Stimulated activated CD4-positive, alpha-beta T cell treated with anti-CD3 and anti-CD28 coated beads, TNF-alpha, amount 100 ng/mL, for 1 hour (primary cell): ENCODE measurements at regions not wholly inside any gene's neighbourhood (a gene's known extent, or its start where the extent isn't known, plus 50 kb on each side); places are given as distances from the start of the nearest gene placed in this dataset.
A peak's percentile ranks its signal among the peaks of the same experiment; 100 is the strongest.
"Not testable (repeated sequence)": the region's sequence is repeated elsewhere in the genome, so short reads cannot be mapped to it uniquely, and the experiment has no call there.

ENCODE experiments used
- DNase-seq, 3 donors: peaks; one replicate each; pipeline ENCODE4 v3.0.0-alpha.2; 2020; ENCODE audit warnings: low read depth in 3 of 3, low spot score in 1 of 3

DNA sequence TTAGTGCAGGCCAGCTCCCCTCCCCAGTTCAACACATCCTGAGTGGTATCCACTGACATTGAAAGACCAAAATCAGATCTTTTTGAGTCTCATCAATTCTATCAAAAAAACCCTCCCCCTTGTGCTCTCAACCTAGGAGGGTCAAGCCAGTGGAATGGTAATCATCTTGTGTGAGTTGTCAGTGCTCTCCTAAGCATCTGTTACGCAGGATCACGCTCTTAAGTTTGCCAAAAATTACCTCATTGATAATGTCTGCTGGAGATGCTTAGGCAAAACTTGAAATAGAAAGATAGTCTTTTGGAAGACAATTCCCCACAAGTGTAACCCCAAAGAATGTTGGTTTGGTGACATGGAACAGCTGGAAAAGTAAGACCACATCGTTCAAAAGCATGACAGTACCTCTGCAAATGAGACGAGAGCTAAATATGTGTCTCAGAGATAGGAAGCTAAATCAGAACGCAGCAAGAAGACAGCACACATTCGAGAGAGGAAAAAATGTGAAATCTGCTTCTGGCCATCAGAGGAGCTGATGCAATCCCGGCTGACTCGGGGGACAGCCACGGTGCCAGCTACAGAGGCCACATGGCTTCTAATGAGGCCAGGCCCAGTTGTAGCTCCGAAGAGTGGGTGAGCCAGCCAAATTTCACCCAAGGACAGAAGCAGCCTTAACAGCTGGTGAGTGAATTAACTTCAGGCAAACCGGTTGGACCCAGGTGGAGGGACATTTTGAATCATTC lies 753.9 kb downstream of the RNF144A start:
- no peak for DNase-seq

DNA sequence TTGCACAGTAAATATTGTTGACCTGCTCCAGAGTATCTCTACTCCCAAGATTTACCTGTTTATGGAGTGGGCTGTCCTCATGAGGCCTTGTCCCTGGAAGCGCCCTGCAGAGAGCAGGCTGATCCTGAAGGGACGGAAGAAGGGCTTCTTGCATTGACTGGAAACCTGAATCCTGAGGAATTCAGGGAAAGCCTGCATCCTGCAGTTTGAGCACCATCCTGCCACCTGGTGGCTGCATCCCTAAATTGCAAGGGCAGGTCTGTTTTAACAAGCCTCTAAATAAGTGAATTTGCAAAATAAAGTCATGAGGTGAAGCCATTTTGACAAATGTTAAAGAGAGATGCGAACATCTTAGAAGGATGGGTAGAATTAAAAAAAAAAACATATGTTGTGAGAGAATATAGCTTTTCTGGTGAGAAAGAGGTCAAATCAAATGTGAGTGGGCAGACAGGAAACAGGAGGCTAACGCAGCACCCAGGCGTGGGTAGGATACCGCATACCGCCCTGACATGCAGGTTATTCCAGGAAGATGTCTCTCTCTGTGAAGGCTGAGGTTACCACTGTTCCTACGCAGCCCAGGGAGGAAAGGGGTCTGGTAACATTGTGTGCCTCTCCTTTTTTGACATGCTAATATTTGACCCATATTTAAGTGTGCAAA lies 754.9 kb downstream of the RNF144A start:
- DNase-seq, result peak in 1 of 3 donors; percentile 28

DNA sequence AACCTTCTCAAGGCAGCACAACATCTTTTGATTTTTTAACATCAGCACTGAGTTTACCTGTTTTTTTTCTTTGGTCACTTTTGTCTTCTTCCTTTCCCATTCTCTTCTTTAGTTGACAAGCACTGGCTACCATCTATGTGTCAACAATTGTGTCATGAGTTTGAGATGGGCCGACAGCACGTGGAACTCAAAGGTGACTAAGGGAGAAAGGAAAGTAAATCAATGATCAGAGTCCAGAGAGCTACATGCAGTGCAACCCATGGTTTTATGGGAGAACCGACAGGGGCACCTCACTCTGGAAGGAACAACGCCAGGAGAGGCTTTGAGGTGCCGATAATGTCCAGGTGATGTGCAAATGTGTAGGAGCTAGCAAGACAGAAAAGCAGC lies 755.5 kb downstream of the RNF144A start:
- no peak for DNase-seq

DNA sequence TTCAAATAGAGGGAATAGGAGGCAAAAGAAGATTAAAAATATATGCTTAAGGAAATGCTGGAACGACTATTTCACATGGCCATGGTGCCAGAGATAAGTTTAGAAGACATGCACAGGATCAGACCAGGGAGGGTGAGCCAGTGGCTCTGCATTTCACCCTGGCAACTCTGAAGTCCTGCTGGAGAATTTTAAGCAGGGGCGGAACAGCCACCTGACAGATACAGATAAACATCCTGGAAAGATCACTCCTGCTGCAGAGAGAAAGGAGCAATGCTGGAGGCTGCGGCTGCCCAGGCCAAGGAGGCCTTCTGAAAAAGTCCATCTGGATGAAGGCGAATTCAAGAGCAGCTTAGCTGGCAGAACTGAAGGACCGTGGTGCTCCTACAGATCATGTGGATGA lies 755.9 kb downstream of the RNF144A start:
- DNase-seq, result no peak

DNA sequence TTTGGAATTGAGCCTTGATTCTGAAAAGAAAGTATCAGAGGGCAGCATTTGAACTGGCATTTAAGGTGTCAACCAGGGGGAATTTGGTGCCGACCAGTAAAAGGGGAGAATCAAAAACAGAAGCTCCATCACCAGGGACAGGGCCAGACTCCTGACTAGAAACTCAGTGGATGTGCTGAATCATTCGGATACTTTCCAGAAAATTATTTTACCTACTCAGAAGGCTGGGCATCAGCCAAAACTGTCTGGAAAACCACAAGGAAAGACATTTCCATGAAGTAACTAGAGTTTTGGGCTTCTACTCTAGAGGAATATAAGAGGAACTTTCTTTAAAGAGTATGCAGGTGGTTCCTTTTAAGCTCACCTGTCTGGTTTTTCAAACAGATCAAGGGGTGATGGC lies 756.6 kb downstream of the RNF144A start:
- no peak for DNase-seq

DNA sequence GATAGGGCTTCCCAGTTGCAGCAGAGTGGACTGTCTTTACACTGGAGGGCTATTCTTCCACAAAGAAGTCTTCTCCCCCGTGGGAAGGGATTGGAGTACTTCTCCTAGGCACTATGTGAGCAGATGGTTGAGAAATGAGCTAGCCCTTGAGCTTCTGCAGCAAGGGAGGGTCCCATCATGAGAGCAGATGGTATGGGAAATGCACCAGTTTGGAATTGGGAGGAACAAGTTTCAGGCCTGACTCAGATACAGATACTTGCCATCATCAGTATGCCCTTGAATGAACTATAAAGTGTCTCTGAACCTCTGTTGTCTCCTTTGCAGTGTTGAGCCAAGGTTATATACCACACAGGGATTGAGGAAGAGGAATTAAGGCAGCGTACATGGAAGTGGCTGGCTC lies 757.4 kb downstream of the RNF144A start:
- DNase-seq, result no peak

DNA sequence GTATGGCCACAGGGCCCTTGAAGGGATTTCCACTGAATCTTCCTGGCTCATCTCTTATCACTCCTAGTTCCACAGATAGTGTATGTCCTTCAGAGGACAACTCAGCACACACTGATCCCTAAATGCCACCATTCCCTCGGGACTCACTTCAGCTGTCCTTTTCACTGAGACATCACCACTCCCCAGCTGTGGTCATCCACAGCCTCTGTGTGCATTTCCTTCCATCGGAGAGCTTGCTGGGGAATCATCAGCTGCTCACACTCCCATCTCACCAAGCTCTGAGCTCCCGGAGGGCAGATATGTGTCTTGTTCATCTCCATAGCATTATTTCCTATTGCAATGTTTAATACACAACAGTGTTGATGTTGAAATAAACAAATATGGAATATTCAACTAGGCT lies 759.5 kb downstream of the RNF144A start:
- no peak for DNase-seq

DNA sequence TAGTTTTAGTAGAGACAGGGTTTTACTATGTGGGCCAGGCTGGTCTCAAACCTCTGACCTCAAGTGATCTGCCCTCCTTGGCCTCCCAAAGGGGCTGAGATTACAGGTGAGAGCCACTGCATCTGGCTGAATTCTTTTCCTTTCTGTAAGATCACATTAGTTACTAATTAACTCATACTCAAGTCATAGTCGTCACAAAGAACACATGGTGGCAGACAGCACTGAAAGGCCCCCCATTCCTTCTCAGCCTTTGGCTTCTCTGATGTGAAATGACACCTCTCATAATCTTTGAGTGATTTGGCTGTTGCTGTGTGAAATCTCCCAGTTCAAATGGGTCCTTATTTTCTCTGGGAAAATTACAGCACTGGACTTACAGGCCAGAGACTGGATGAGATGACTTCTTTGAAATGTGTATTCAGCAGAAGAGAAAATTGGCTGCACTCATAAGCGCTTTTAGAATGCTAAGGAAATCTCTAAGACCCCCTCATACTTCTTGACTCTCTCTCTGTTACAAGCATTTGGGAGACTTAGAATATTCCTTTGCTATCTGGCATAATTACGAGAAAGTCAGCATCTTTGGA lies 764.8 kb downstream of the RNF144A start:
- no peak for DNase-seq

DNA sequence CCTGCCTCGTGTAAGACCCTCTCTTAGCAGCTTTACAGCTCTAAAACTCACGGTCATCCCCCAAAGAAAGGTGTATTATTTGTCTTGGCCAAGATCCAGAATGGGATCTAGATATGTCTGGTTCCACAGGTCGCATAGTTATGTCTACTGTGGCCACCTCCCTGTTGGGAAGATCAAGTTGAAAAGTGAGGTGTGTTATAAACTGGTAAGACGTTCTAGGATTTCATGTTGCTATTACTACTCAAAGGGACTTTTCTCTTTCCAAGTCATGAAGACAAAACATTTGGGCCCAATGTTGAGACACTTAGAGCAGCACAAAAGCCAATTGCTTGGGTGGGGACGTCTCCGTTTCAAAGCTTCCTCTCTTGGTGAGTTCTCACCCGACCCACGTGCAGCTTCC lies 766.0 kb downstream of the RNF144A start:
- DNase-seq, result no peak

DNA sequence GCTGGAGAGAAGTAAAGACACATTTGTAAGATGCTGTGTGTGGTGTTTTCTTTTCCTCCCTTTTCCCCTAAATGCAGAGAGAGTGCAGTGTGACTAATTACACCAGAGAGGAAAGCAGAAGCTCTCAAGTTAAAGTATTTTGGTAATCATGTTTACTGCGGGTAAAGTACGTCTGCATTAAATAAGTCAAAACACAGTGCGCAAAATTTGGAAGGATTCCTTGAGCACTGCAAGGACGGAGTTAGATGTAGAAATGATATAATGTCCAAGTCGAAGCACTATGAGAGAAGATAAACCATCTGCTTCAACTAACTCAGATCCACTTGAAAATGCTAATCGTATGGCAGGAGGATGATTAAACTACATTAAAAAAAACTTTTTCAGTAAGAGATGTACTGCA lies 766.5 kb downstream of the RNF144A start:
- no peak for DNase-seq

DNA sequence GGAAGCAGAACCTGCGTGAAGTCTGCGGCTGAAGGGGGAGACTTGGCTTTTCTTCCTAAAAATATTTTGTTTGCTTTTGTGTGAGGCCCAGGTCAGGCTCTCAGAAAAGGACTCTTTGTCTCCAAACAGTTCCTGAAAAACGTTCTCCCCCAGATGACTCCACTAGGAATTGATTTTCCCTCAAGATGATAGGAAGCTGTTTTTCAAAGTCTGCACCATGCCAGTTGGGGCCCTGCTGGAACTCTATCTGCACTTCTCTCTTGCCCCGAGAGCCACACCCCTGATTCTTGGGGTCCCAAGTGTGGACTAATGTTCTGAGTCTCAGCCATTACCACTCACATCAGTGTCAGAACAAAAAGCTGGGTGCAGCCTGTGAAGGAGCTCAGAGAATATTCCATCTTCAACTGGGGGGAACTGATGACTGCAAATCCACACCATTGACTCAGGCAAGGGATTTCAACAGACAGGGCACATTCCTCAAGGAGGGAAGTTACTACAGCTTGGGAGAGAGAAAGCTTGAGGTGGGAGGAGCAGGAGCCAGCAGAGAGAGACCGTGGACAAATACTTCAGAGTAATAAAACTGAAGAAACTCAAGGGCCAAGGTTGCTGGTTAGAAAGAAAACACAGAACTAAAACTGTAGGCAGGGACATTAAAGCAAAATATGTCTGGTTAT lies 768.3 kb downstream of the RNF144A start:
- no peak for DNase-seq

DNA sequence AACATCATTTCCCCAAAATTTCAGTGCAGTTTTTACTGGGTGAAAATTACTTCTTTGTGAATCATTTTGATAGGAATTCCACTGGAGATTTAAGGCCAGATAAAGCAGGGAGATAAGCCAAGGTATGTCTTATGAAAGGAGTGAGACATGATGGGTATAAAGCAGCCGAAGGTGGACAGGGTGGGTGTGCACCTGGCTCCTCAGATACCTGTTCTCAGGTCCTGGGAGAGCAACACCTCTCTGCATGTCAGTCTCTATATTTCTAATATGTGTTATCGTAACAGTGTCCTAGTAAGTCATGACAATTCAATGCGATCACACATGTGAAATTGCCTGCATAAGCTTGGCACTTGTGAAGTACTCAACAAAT lies 768.8 kb downstream of the RNF144A start:
- no peak for DNase-seq

DNA sequence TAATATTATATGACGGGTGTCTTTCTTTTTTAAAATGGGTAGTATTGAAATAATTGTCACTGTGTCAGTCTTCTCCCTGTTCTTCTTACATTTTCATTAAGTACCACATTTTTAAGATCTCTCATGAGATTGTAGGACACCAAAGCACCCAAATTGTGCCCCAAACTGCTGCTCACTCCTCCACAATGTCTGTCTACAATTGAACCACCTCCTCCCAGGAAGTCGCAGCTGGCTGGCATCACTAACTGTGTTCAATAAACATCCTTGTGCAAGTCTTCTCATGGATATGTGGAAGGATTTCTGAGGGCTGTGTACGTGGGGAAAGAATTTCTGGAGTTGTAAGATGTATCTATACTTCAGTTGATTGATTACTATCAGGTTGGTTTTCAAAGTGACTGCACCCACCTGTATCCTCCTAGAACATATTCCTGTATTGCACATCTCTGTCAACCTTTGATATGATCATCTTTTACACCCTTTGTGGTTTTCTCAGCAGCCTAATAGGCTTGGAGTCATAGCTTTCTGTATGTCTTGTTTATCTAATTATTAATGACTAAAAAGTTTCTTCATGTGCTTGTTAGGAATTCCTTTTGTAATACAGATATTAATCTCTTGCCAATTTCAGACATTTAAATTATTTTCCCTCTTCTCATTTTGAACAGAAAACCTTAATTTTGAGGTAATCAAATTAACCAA lies 774.9 kb downstream of the RNF144A start:
- no peak for DNase-seq

DNA sequence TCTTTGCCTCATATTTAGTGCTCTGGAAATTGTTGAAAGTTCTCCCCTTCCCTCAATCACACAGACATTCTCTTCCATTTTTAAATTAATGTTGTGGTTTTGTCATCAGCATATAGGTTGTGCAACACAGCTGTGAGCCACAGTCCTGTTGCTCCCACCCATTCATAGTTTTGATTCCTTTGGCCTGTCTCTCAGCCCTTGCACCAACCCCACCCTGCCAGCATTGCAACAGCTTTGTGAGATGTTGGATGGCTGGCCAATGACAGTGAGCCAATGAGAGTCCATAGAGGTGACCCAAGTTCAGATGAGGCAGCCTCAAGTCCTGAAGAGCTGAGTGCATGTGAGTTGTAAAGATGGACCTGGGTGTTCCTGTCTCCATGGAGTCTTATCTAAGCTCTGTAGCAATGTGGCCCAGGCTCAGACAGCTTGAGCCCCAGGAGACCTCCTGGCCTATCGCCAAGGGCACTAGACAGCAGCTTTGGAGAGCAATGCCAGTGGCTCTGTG lies 775.5 kb downstream of the RNF144A start:
- no peak for DNase-seq

DNA sequence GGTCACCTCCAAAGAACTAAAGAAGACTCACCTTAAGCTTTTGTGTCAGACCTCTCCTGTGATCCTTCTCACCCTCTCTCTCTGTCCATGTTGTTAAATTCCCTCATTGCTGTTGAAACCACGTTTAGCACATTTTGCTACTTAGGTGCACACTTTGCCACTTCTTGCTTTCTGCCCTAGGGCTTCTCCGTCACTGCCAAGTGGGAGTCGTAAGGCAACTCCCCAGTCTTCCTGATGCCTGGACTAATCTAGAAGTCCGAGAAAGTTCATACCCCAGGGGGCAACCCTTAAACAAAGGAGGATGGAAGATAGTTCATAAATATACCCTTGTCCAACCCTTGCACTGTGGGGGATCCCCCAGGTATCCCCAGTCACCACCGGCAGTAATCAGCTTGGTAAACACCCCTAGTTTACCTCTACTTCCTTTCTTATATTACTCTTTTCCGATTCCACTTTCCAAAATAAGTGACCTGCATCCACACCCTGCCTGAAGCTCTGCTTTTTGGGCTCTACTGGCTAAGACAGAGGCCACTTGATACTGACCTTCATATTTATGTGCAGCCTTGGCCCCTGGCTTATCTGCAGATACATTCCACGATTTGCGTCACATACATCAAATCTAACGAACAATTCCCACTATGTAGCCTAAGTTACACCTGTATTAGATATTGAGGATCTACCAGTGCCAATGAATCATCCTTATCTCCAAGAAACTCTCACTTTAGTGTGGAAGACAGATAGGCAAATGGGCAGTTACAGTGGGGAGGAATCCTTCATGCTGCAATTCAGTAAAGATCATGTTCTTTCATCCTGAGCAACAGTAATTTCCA lies 776.2 kb downstream of the RNF144A start:
- no peak for DNase-seq

DNA sequence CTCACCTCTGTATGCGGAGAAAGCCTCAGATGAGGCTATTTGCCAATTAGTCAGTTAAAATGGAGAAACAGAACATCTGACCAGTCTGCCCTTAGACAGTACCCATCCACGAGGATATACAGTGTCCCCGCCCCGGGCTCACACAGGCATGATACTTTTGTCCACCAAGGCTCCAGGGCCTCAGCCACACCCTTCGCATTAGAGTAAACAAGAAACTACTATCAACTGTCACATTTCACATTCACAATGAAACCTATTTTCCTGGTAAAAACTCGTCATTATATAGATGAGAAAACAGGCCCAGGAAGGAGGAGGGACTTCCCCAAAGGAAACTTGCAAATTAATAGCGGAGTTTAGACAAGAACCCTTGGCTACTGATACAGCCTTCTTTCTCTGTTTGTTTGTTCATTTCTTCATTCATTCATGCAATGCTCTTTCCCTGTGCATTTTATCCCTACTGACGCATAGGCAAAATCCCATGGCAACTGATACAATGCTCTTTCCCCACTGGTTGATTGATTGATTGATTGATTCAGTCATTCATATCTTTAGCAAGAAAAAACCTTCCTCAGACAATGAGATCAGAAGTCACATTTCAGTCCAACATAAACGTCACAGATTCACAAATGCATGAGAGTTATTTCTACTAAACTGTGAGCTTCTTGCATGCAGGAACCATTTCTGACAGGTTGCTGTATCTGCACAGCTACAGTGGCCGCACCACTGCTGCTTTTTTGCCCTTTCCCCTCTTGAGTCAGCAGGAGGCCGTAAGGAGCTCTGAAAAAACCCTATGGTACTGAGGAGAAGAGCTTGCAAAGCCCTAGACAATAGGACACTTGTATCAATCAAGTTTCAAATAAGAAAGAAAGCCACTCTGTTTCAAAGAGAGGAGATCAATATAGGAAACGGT lies 777.1 kb downstream of the RNF144A start:
- no peak for DNase-seq

DNA sequence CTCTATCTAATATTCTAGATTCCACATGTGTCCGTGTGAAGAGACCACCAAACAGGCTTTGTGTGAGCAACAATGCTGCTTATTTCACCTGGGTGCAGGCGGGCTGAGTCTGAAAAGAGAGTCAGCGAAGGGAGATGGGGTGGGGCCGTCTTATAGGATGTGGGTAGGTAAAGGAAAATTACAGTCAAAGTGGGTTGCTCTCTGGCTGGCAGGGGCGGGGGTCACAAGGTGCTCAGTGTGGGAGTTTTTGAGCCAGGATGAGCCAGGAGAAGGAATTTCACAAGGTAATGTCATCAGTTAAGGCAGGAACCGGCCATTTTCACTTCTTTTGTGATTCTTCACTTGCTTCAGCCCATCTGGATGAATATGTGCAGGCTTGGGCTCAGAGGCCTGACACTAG lies 779.3 kb downstream of the RNF144A start:
- not testable (repeated sequence) for DNase-seq

DNA sequence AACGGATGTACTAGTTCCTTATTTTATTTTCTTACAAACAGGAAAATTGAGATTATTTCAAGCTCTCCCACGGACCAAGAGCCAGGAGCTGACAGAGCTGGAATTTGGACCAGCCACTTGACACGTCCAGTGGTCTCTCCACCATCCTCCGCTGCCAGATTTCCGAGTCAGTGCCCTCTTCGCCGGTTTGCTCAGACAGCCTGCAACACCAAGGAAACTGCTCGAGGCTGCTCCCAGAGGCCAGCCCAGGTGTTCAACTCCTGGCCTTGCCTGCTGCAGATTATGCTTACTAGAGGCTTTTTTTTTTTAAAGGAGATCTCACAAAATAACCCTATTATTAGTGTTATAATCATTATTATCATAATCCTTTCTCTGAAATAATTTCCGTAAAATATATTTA lies 779.8 kb downstream of the RNF144A start:
- no peak for DNase-seq

DNA sequence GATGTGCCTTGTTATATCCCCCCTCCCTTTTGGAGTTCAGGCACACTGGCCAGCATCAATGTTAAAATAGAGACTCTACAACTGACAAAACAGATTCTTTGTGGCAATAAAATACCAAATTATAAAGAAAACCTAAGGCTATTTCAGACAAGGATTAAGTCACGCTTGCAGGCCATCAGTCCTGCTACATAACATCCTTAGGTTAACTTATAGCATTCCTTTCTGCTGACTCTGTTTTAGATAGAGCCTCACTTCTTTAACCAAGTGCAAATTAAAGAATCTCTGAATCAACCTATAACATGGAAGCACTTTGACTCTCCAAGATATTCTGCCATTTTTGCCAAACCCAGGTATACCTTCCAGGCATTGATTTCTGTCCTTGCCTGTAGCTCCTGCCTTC lies 784.6 kb downstream of the RNF144A start:
- DNase-seq, result no peak
